ENCODE measurements at regions not wholly inside any gene's neighbourhood (a gene's known extent, or its start where the extent isn't known, plus 50 kb on each side); places are given as distances from the start of the nearest gene placed in this dataset.
A peak's percentile ranks its signal among the peaks of the same experiment; 100 is the strongest.

GRCh38 chr6:143621876-143622605 is 55.7 kb upstream of the PHACTR2 start:
- DNase-seq = peak; percentile 52

- no peak for DNase-seq
Measured at GRCh38 chr6:143621159-143621873, 56.4 kb upstream of the PHACTR2 start.

- DNase-seq = peak; percentile 74
Measured at GRCh38 chr6:143620447-143620846, 57.3 kb upstream of the PHACTR2 start.

- DNase-seq = no peak
Measured at GRCh38 chr6:143619824-143620401, 57.9 kb upstream of the PHACTR2 start.

- no peak for DNase-seq
Measured at GRCh38 chr6:143616741-143617140, 61.0 kb upstream of the PHACTR2 start.

GRCh38 chr6:143615785-143616184 is 62.0 kb upstream of the PHACTR2 start:
- no peak for DNase-seq

- DNase-seq = no peak
Measured at GRCh38 chr6:143614235-143614634, 63.5 kb upstream of the PHACTR2 start.

GRCh38 chr6:143613749-143614148 is 64.0 kb upstream of the PHACTR2 start:
- DNase-seq = no peak

GRCh38 chr6:143612186-143612585 is 65.6 kb upstream of the PHACTR2 start:
- no peak for DNase-seq

- DNase-seq = no peak
Measured at GRCh38 chr6:143611580-143611979, 66.2 kb upstream of the PHACTR2 start.

GRCh38 chr6:143609972-143610371 is 67.8 kb upstream of the PHACTR2 start:
- no peak for DNase-seq

GRCh38 chr6:143609501-143609900 is 68.3 kb upstream of the PHACTR2 start:
- DNase-seq = no peak

- DNase-seq = no peak
Measured at GRCh38 chr6:143608906-143609305, 68.9 kb upstream of the PHACTR2 start.

GRCh38 chr6:143607974-143608373 is 69.8 kb upstream of the PHACTR2 start:
- DNase-seq = no peak

GRCh38 chr6:143607168-143607567 is 70.6 kb upstream of the PHACTR2 start:
- no peak for DNase-seq

GRCh38 chr6:143605906-143606521 is 71.8 kb upstream of the PHACTR2 start:
- peak; percentile 28 for DNase-seq

- DNase-seq = no peak
Measured at GRCh38 chr6:143603455-143603854, 74.3 kb upstream of the PHACTR2 start.

- DNase-seq = no peak
Measured at GRCh38 chr6:143601504-143601903, 76.3 kb upstream of the PHACTR2 start.

- no peak for DNase-seq
Measured at GRCh38 chr6:143600821-143601220, 76.9 kb upstream of the PHACTR2 start.

- no peak for DNase-seq
Measured at GRCh38 chr6:143598466-143599080, 79.2 kb upstream of the PHACTR2 start.

- peak; percentile 15 for DNase-seq
Measured at GRCh38 chr6:143596866-143597265, 80.9 kb upstream of the PHACTR2 start.

- DNase-seq = no peak
Measured at GRCh38 chr6:143595251-143596036, 82.3 kb upstream of the PHACTR2 start.

All from fibroblast of skin of abdomen (primary cell).